GM19455 (cell line): ENCODE measurements at regions not wholly inside any gene's neighbourhood (a gene's known extent, or its start where the extent isn't known, plus 50 kb on each side); places are given as distances from the start of the nearest gene placed in this dataset.
A peak's percentile ranks its signal among the peaks of the same experiment; 100 is the strongest.

Experiments
- ATAC-seq: cut with Tn5 transposase; IDR thresholded peaks from one replicate; pipeline ENCODE4 v1.9.1; 2021; ENCODE audit not compliant: unreplicated experiment

GRCh38 chr3:31213869-31214486, 318.7 kb upstream of the STT3B start:
- peak; percentile 52 for ATAC-seq

GRCh38 chr3:31218082-31218481, 314.6 kb upstream of the STT3B start:
- ATAC-seq, result no peak

- ATAC-seq, result peak; percentile 68
Observed at GRCh38 chr3:31219131-31219843, 313.4 kb upstream of the STT3B start.

- ATAC-seq, result no peak
Observed at GRCh38 chr3:31220431-31220830, 312.3 kb upstream of the STT3B start.

GRCh38 chr3:31223278-31223677, 309.4 kb upstream of the STT3B start:
- ATAC-seq, result no peak

GRCh38 chr3:31224936-31225335, 307.8 kb upstream of the STT3B start:
- no peak for ATAC-seq

- ATAC-seq, result no peak
Observed at GRCh38 chr3:31225923-31226322, 306.8 kb upstream of the STT3B start.

GRCh38 chr3:31226346-31226745, 306.4 kb upstream of the STT3B start:
- no peak for ATAC-seq

GRCh38 chr3:31227131-31227562, 305.6 kb upstream of the STT3B start:
- no peak for ATAC-seq

GRCh38 chr3:31230425-31231223, 302.1 kb upstream of the STT3B start:
- no peak for ATAC-seq

- ATAC-seq, result no peak
Observed at GRCh38 chr3:31232055-31233025, 300.4 kb upstream of the STT3B start.

GRCh38 chr3:31234145-31234544, 298.6 kb upstream of the STT3B start:
- no peak for ATAC-seq

- no peak for ATAC-seq
Observed at GRCh38 chr3:31235062-31235700, 297.5 kb upstream of the STT3B start.

GRCh38 chr3:31237887-31238286, 294.8 kb upstream of the STT3B start:
- no peak for ATAC-seq

- ATAC-seq, result no peak
Observed at GRCh38 chr3:31240013-31240412, 292.7 kb upstream of the STT3B start.

- ATAC-seq, result no peak
Observed at GRCh38 chr3:31240466-31240865, 292.3 kb upstream of the STT3B start.

- no peak for ATAC-seq
Observed at GRCh38 chr3:31240874-31241273, 291.9 kb upstream of the STT3B start.

GRCh38 chr3:31241533-31241932, 291.2 kb upstream of the STT3B start:
- no peak for ATAC-seq

- ATAC-seq, result no peak
Observed at GRCh38 chr3:31242026-31242960, 290.4 kb upstream of the STT3B start.
